ENCODE measurements at regions not wholly inside any gene's neighbourhood (a gene's known extent, or its start where the extent isn't known, plus 50 kb on each side); places are given as distances from the start of the nearest gene placed in this dataset.
"Not testable (repeated sequence)": the region's sequence is repeated elsewhere in the genome, so short reads cannot be mapped to it uniquely, and the experiment has no call there.

- DNase-seq (ENCODE audit: low read depth), result no peak
These were observed 57.7 kb upstream of the SHB start for GRCh38 chr9:38126730-38127129.

- no peak for DNase-seq (ENCODE audit: low read depth)
These were observed 56.9 kb upstream of the SHB start for GRCh38 chr9:38125889-38126288.

- not testable (repeated sequence) for DNase-seq (ENCODE audit: low read depth)
These were observed 54.3 kb upstream of the SHB start for GRCh38 chr9:38123359-38123758.

GRCh38 chr9:38120961-38121360, 51.9 kb upstream of the SHB start:
- DNase-seq (ENCODE audit: low read depth), result no peak

- DNase-seq (ENCODE audit: low read depth), result no peak
These were observed 50.7 kb upstream of the SHB start for GRCh38 chr9:38119560-38120236.

- DNase-seq (ENCODE audit: low read depth), result no peak
These were observed 49.9 kb upstream of the SHB start for GRCh38 chr9:38118862-38119438.

Data from forelimb muscle (tissue), 1 donor.